Choroid plexus epithelial cell (primary cell): ENCODE measurements at regions not wholly inside any gene's neighbourhood (a gene's known extent, or its start where the extent isn't known, plus 50 kb on each side); places are given as distances from the start of the nearest gene placed in this dataset.

Experiments
- DNase-seq: peaks from one replicate; pipeline ENCODE4 v3.0.0-alpha.2; 2010; ENCODE audit warnings: low read depth
- H3K4me3 ChIP-seq: 2 replicates; pipeline ENCODE4 v1.5.1; 2011; ENCODE audit warnings: low read depth, mild to moderate bottlenecking, control low read depth, low read length, moderate library complexity
- CTCF ChIP-seq: conservative IDR thresholded peaks from 2 replicates; pipeline ENCODE4 v1.5.1; 2011; ENCODE audit warnings: low read depth, mild to moderate bottlenecking, control low read depth, inconsistent platforms, low read length, moderate library complexity

- DNase-seq: no peak
- H3K4me3 ChIP-seq: no peak overlapping the region
- no peak for TF ChIP-seq CTCF
Measured at GRCh38 chr1:96553811-96554210, 167.8 kb upstream of the PTBP2 start.

DNA sequence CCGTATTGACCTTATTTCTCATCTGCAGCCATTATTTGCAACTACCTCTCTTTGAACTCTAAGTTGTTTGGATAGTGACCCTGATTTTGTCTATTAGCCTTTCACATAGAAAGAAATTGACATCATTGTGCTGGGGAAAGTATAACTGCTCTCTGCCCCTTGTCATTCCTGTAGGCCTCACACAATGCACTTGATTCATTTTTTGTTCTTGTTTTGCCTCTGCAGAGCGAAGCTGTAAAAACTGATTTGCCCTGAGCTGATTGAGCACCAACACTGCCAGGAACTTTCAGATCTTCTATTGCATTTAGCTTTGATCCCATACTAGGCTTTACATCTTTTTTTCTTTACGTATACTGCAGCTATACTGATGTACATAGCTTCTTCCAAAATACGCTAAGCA, 167.2 kb upstream of the PTBP2 start:
- no peak for TF ChIP-seq CTCF
- H3K4me3 ChIP-seq: no peak overlapping the region
- no peak for DNase-seq

DNA sequence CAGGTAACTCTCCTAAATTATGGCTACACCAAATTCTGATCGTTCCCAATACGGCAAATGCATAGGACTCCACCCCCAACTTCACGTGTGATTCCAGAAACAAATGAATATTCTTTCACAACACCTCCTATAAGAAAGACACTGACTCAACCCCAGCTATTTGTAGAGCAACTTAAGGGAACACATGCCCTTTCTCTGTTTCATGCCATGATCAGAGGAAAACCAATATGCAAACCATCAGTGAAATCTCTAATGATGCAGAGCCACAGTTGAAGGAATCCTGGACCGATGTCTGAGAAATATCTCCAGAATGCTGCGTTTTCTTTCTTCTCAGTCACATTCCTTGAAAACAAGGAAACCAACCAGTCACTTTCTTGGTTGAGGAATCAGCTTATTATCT, 164.2 kb upstream of the PTBP2 start:
- no peak overlapping the region for H3K4me3 ChIP-seq
- no peak for TF ChIP-seq CTCF
- DNase-seq: peak; percentile 30

- no peak for DNase-seq
- TF ChIP-seq CTCF: no peak
- H3K4me3 ChIP-seq: no peak overlapping the region
Measured at GRCh38 chr1:96558635-96559034, 162.9 kb upstream of the PTBP2 start.

GRCh38 chr1:96559181-96559580, 162.4 kb upstream of the PTBP2 start:
- no peak overlapping the region for H3K4me3 ChIP-seq
- no peak for TF ChIP-seq CTCF
- peak; percentile 56 for DNase-seq

- peak; percentile 98 for DNase-seq
Measured at GRCh38 chr1:96559707-96560596, 161.6 kb upstream of the PTBP2 start.

More at GRCh38 chr1:96559707-96560596, 161.6 kb upstream of the PTBP2 start:
- no peak for TF ChIP-seq CTCF
- no peak overlapping the region for H3K4me3 ChIP-seq
